VCaP (cell line): ENCODE measurements at regions not wholly inside any gene's neighbourhood (a gene's known extent, or its start where the extent isn't known, plus 50 kb on each side); places are given as distances from the start of the nearest gene placed in this dataset.

ENCODE experiments used
- H3K27ac ChIP-seq: fragments of 450-650 bp; 2 replicates; pipeline ENCODE4 v1.5.1; 2017
- CTCF ChIP-seq: fragments of 450-650 bp; conservative IDR thresholded peaks from 2 replicates; pipeline ENCODE4 v1.5.1; 2017; ENCODE audit warnings: mild to moderate bottlenecking, moderate library complexity

GRCh38 chr2:116073731-116074130, 1631.3 kb downstream of the DPP10 start:
- no peak overlapping the region for H3K27ac ChIP-seq
- no peak for TF ChIP-seq CTCF

- no peak for TF ChIP-seq CTCF
- H3K27ac ChIP-seq = no peak overlapping the region
Observed at GRCh38 chr2:116074161-116074560, 1631.7 kb downstream of the DPP10 start.

- no peak overlapping the region for H3K27ac ChIP-seq
- no peak for TF ChIP-seq CTCF
Observed at GRCh38 chr2:116088236-116088635, 1645.8 kb downstream of the DPP10 start.

- no peak overlapping the region for H3K27ac ChIP-seq
- TF ChIP-seq CTCF = no peak
Observed at GRCh38 chr2:116094196-116094595, 1651.8 kb downstream of the DPP10 start.

- TF ChIP-seq CTCF = no peak
Observed at GRCh38 chr2:116095636-116096035, 1653.2 kb downstream of the DPP10 start.

GRCh38 chr2:116098049-116098448, 1655.6 kb downstream of the DPP10 start:
- TF ChIP-seq CTCF = no peak
- no peak overlapping the region for H3K27ac ChIP-seq

More at GRCh38 chr2:116095636-116096035, 1653.2 kb downstream of the DPP10 start:
- H3K27ac ChIP-seq = no peak overlapping the region

- H3K27ac ChIP-seq = no peak overlapping the region
- no peak for TF ChIP-seq CTCF
Observed at GRCh38 chr2:116109471-116109870, 1667.0 kb downstream of the DPP10 start.

- no peak overlapping the region for H3K27ac ChIP-seq
- TF ChIP-seq CTCF = no peak
Observed at GRCh38 chr2:116117845-116118244, 1675.4 kb downstream of the DPP10 start.
